Germinal center (tissue), 1 donor: ENCODE measurements at regions not wholly inside any gene's neighbourhood (a gene's known extent, or its start where the extent isn't known, plus 50 kb on each side); places are given as distances from the start of the nearest gene placed in this dataset.
"Not testable (repeated sequence)": the region's sequence is repeated elsewhere in the genome, so short reads cannot be mapped to it uniquely, and the experiment has no call there.

ENCODE experiments used
- DNase-seq: peaks from one replicate; pipeline ENCODE4 v3.0.0; 2012; ENCODE audit warnings: mixed read lengths, low spot score

DNA sequence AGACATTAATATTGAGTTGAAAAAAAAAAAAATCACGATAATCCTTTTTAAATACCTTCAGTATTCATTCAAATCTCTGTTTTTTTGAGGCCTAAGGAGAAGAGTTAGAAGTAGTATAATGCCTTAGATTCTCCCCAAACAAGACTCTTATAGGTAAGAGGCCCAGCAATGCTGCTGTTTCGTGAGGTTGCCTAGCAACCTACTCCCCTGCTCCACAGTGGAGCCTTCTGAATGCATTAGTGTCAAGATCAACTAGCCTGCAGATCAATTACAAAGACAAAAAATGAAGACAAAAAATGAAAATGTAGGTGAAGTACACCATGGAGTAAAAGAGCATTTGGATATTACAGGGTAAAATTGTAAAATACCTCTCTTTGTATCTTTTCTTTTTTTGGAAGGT lies 229.8 kb upstream of the LUZP2 start:
- no peak for DNase-seq

DNA sequence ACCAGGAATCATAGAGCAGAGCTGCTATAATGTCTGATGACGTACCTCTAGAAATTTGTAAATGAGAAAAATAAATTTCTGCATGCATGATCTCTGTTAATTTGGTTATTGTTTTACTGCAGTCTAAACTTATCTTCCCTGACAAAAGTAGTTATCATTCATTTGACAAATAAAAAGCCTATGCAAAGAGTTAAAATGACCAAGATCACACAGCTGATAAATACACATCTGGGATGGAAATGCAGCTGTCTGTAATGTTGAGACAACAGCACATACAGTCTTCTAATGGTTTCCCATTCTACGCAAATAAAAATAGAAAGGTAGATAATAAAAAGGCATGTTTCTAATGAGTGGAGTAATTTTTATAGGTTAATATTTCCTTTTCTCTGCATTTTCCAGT lies 225.1 kb upstream of the LUZP2 start:
- DNase-seq: no peak

DNA sequence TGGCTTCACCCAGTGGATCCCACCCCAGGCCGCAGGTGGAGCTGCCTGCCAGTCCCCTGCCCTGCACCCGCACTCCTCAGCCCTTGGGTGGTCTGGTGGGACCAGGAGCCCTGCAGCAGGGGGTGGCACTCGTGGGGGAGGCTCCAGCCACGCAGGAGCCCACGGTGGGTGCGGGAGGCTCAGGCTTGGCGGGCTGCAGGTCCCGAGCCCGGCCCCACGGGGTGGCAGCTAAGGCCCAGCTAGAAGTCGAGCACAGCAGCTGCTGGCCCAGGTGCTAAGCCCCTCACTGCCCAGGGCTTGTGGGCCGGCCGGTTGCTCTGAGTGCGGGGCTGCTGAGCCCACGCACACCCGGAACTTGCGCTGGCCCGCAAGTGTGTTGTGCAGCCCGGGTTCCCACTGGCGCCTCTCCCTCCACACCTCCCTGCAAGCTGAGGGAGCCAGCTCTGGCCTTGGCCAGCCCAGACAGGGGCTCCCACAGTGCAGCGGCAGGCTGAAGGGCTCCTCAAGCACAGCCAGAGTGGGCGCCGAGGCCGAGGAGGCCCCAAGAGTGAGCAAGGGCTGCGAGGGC lies 222.6 kb upstream of the LUZP2 start:
- not testable (repeated sequence) for DNase-seq

DNA sequence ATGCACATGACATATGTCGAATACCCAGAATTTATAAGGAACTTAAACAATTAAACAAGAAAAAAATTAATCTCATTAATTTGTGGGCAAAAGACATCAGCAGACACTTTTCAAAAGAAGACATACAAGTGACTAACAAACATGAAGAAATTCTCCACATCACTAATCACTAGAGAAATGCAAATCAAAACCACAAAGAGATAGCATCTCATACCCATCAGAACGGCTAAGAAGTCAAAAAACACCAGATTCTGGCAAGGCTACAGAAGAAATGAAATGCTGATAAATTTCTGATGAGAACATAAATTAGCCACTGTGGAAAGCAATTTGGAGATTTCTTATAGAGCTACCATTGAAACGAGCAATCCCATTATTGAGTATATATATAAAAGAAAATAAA lies 210.6 kb upstream of the LUZP2 start:
- no peak for DNase-seq

DNA sequence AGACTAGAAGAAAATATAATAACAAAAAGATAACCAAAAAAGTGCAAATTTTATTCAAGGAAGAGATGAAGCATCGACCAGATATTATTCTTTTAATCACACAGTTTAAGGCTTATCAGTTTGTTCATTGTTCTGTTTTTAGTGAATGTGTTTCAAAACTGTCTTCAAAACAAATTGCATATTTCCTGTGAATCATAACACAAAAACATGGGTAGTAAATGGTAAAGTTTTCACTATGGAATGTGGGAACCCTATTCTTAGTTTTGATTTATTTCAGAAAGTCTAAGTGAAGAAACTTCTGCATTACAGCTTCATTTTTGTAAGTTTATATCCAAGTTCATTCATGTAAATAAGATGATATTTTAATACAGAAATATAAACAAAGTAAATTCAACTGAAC lies 207.6 kb upstream of the LUZP2 start:
- no peak for DNase-seq

DNA sequence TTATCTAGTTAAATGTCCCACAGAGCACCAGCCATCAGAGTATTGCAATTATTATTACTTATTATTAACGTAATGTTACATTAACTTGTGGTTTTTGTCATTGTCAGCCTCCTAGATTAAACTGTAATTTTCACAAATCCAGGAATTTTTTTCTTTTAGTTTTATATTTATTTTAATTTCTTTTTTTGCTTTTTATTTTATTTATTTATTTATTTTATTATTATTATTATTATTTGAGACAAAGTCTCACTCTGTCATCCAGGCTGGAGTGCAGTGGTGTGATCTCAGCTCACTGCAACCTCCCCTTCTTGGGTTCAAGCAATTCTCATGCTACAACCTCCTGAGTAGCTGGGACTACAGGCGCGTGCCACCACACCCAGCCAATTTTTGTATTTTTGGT lies 202.9 kb upstream of the LUZP2 start:
- no peak for DNase-seq

DNA sequence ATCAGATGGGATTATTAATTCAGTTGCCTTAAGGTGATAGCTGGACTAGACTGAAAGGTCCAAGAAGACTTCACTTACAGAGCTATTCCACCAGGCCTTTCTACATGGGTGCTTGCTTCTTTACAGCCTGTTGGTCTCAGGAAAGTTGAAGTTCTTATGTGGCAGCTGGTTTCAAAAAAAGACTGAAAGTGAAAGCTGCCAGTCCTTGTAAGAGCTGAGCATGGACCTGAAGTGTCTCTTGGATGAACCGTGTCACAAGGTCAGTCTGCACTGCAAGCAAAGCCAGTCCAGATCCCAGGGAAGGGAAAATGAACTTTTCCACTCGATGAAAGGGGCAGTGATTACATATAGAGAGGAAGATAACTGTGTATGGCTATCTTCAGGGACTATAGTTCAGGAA lies 201.5 kb upstream of the LUZP2 start:
- DNase-seq: no peak

DNA sequence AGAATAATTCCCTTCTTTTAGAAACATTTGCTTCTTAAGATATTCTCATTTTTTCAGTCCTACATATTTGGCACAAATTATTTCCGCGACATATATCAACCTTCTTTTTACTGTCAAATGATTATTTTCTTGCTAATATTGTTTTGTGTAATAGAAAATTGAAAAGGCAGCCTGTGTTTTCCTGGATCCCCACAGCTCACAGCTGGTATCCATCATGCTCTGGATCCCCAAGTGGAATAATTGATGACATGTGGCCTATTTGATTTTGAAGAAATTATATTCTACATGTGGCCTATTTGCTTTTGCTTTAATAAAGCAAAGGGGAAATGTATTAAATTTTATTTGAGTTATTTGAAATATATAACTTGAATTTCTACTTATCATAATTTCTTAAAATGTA lies 199.4 kb upstream of the LUZP2 start:
- DNase-seq: no peak

DNA sequence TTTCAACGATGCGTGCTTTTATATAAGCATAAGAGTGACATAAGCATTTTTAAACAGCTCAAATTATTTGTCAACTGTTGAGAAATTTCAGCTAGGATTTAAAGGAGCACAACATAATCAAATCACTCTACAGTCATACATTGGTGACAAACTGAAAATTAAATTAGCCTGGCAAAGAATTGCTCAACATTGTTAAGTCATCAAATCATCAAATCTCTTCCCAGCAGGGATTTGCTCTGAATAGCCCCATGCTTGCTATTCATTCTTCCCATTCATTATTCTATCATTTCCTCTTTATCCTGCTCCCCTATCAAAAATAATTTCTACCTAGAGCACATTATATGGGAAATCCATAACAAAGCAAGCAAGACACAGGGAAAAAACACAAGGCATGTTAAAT lies 198.7 kb upstream of the LUZP2 start:
- DNase-seq: no peak

DNA sequence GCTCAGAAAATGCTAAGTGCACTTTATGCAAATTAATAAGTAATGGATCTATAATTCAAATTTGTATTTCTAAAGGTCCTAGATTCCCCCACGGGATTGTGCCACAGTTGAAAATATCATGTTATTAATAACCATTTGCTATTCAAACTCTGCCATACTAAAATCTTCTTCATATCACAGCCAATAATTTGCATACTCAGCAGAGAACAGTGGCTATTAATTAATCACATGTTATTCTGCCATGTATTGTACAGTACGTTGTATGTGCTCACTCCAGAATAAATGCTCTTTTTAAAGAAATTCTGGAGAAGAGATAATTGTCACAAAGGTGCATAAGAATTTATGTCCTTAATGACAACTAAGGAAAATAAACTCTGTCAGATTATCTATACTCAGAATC lies 184.9 kb upstream of the LUZP2 start:
- no peak for DNase-seq

DNA sequence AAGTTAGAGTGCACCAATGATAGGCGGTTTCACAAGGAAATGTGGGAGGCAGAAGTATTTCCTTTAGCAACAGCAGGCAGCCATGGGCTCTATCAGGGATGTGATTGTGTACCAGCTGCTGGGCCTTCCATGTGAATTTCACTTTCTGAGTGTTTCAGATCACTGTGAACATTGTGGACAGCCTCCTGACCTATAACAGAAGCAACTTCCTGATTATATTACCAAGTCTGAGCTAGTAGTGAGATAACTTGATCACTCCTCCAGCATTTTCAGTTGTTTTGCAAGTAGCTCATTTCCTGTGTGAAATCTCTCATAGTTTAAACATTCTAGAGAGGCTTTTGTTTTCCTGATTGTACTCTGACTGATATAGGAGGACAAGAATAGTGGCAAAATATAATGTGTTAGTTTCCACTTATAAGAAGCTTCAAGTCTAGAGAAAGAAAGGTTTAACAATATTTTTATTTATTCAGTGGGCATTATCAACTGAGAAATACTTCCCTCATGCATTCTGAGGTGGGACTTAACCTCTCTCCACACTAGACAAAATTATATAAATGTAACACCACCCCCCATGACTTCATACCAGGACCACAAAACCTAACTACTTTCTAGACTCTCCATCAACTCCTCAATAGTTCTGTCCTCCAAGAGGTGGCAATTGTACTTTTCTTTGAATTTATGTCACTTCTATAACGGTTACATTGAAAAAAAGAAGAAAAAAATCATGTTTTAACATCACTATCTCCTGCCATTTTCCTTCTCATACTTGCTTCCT lies 184.2 kb upstream of the LUZP2 start:
- DNase-seq: no peak

DNA sequence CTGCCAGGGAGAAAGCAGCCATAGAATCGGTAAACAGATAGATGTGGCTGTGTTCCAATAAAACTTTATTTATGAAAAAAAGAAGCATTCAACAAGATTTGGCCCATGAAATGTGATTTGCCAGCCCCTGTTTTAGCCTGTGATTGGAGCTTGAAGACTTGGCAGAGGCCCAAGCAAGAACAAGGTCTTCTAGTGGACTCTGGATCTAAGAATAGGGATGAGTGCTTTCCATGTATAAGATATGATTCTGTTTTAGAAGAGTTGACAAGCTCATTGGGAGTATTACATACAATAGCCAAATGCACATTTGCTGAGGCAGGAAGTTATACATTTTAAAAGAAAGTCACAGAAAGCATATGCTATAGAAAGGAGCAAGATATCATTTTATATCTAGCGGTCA lies 175.6 kb upstream of the LUZP2 start:
- DNase-seq: no peak

DNA sequence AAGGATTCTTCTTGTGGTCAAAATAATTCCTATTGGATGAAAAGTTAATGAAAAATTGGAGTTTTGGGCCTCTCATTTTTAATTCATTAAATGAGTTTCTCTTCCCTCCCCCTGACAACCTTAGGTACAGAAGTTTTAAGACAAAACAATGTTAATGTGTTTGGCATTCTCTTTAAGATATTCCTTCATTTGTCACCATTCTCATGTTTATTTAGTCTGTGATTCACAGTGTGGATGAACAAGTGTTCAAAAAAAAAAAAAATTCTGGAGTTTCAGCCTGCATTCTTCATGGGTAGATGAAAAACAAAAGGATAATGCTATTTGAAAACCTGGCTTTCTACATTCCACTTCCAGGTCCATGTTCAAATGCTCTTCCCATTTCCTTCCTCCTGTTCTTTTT lies 172.6 kb upstream of the LUZP2 start:
- no peak for DNase-seq

DNA sequence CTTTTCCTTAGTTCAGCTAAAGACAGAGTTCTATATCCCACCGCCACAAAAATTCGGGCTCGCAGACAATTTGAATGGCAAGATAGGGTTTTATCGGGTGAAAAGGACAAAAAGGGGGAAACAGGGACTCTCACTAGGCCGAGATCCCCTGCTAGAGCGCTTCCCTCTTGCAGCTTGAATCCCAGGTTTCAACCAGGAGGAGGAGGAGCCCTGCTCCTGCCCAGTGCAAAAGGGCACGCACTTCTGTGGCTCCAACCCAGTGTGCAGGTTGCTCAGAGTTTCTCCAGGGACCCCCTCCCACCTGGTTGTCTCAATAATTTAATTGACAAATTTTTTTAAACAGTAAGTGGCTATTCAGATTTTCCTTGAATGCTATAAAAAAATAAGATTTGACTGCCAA lies 152.6 kb upstream of the LUZP2 start:
- no peak for DNase-seq

DNA sequence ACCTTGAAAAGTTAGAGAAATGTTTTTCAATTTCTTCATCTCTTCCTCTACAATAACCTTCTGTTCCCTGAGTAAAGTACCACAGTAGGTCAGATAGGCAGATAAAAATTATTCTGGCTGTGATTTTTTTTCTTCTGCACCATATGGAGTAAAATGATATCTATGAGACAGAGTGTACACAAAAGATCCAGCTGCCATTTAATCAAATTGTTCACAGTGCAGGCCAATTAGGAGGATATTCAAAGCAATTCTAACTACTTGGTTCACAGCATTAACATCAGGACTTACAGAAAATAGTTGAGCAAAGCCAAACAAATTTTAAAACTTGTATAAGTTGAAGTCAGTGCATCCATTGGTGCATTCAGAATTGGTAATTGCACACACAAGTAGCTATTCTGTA lies 147.9 kb upstream of the LUZP2 start:
- DNase-seq: no peak

DNA sequence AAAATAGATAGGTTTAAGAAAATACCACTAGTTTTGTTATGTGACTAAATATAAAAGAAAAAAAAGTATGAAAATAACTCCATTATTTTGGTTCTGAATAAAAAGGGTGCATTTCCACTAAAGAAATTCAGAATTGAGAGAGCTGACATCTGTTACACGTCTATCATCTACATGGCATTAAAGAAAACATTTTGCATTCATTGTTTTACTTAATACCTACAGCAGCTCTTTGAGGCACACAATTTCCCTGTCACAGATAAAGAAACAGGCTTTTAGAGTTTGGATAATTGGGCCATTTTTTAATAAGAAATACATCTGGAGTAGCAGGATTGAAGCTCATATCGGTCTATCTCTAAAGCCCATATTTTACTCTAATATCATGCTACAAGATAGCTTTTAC lies 145.7 kb upstream of the LUZP2 start:
- DNase-seq: no peak

DNA sequence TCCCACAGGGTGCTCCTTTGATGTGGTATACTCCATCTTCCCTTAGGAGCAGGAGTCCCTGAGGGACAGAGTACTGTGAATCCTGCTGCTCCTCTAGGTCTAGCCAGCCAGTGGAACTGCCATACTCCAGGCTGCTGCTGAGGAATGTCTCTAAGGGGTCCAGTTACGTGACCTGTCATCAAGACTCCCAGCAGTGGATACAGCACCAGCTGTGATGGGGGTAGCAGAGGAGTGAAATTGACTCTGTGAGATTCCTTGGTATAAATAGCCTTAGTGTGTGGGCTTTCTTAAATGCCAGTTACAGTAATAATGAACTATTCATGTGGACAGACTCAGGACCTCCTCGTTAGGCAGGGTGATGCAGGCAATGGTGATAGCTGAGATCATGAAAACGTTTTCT lies 140.4 kb upstream of the LUZP2 start:
- no peak for DNase-seq

DNA sequence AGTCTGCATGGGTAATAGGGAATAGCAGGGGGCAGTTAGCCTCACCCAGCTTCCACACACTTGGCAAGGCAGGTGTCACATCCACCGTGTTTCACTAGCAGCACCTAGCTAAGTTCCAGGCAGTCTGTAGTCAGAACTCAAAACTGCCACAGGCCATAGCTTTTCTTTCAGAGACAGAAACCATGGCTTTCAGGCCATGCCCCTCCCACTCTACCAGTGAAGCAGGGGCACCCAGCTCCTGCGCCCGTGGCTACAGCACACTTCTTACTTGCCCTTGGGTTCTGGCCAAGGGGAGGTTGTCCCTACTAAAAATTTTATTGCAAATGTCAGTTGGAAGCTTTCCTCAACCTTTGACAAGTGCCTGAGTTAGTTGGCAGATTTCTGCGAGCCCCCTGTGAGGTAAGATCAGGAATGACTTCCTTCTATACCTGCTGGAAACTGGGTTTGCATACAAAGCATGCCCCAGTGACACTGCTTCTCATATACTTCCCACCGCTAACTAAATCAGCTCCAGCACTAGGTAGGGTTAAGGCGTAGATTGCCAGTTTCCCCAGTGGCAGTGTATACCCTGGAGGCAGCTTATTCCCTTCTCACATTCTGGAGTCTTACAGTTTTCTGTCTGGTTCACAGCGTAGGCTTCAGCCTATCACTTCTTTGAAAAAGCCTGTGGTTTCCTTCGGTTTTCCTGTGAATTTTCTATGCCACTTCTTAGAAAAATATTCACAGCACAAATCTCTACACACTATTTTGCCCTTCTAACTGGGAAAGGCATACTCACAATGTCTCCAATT lies 139.0 kb upstream of the LUZP2 start:
- no peak for DNase-seq

DNA sequence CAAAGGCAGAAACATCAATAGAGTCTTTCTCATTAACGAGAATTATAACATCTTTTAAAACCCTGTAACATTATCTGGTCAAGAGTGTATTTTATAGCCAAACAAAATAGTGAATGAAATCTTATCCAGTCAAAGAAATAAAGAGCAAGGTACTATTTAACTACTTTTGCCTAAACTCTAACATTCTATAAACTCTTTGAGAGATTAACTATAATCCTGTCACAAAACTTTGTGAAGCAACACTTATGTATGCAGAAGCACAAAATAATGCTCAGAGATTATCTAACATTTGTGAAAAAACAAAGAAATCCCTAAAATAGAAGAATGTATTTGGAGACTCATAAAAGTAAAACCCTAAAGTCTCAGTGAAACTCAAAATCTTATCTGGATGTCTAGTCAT lies 124.4 kb upstream of the LUZP2 start:
- no peak for DNase-seq

DNA sequence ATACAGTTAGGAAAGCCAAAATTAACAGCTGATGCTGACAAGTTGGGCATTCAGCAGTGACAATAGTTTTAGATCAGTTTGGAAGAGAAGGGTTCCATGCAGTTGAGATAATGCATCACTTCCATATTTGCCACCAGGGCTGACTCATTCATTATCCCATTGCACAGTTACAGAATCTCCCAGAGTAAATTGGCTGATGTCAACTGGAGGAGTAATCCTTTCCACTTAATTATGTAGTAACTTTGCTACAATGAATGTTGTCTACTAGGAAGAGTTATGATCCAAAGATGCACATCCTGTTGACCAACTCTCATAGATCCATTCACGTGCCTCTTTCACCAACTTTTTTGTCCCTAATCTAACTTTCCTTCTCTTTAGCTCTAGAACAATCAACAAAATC lies 123.3 kb upstream of the LUZP2 start:
- DNase-seq: no peak

DNA sequence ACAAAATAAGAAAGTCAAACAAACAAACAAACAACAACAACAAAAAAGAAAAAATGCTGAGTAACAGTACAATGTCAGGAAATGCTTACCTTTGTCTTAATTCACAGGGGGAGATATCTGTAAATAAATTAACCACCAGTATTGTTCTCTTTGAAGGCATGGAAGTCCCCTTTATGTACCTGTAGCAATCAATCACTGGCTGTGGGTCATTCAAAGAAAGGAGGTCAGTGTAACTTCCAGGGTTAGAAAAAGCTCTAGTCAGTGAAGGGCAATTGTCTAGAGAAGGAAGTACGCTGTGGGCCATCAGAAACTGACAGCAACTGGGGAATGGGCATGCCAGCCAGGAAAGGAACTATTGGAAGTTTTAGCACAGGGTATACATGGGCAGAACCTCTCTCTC lies 121.5 kb upstream of the LUZP2 start:
- no peak for DNase-seq

DNA sequence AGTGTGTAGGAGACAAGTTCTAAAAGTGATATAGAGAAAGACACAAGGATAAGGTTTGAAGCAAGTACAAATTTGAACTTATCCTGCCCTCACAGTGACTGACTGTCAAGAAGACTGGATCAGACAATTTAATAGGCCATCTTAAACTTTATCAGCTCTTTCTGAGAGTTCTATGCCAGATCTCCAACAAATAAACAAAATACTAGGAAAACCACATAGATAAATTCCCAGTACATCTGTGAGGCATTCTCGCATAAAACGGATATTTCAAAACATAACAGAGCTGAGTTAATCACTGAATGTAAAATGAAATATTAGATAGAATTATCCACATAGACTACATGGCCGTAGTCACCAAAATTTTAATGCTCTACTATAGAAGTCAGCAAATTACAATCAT lies 120.9 kb upstream of the LUZP2 start:
- DNase-seq: no peak

DNA sequence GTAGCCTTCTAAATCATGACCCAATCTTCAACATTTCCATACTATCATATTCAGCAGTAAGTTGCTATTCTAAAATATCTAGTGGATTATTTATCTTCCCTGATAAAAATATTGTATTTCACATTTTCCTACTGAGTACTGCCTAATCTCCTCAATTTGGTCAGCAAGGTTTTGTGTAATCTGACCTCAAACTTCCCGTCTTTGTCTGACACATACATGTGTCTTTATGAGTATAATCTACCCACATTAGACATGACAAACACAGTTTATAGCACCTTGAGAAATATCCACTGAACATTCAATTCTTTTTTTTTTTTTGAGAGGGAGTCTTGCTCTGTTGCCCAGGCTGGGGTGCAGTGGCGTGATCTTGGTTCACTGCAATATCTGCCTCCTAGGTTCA lies 113.7 kb upstream of the LUZP2 start:
- DNase-seq: no peak

DNA sequence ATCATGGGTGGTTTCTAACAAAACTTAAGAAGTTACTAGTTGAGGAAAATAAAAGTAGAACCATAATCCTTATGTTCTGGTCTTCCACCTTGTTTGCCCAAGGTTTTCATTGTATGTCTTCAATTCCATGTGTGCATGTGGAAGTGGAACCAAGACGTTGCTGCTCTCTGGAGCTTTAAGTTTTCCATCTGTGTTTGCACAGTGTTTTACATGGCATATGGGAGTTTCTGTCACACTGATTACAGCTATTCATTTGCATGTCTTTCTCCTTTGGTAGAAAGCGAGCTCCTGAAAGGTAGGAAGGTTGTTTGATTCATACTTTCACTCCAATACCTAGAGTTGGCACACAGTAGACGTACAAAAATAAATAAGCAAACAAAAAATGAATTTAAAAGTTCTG lies 112.6 kb upstream of the LUZP2 start:
- DNase-seq: no peak
